Natural killer cell (primary cell): ENCODE measurements at regions not wholly inside any gene's neighbourhood (a gene's known extent, or its start where the extent isn't known, plus 50 kb on each side); places are given as distances from the start of the nearest gene placed in this dataset.

Source experiments
- ATAC-seq, 3 donors: fragments of 150-1000 bp in 2 of 3; fragments of 200-7000 bp in 1 of 3; cut with Tn5 transposase; 1 replicate in 1 of 3; 2 replicates in 2 of 3; pipeline ENCODE4 v1.10.0; 2021; ENCODE audit warnings: mild to moderate bottlenecking in 2 of 3, moderate library complexity in 2 of 3
- DNase-seq, 2 donors: peaks; one replicate each; pipeline versions ENCODE4 v3.0.0 to v3.0.0-alpha.2; 2013 to 2021; ENCODE audit warnings: mixed read lengths in 1 of 2
- H3K27ac ChIP-seq: one replicate; pipeline ENCODE4 v1.5.1; 2013; ENCODE audit warnings: mild to moderate bottlenecking, low read length
- H3K27me3 ChIP-seq: one replicate; pipeline ENCODE4 v1.6.1; 2013; ENCODE audit warnings: low read length; ENCODE audit not compliant: control insufficient read depth, insufficient read depth
- H3K36me3 ChIP-seq: one replicate; pipeline ENCODE4 v1.6.1; 2013; ENCODE audit warnings: low read length; ENCODE audit not compliant: control insufficient read depth, insufficient read depth
- H3K4me1 ChIP-seq: one replicate; pipeline ENCODE4 v1.6.1; 2013; ENCODE audit warnings: low read length; ENCODE audit not compliant: control insufficient read depth, insufficient read depth
- H3K4me3 ChIP-seq: one replicate; pipeline ENCODE4 v1.5.1; 2013; ENCODE audit warnings: low read length
- H3K9me3 ChIP-seq: one replicate; pipeline ENCODE4 v1.6.1; 2013; ENCODE audit warnings: low read length; ENCODE audit not compliant: control insufficient read depth, insufficient read depth
- H3K27ac Mint-ChIP-seq, 2 donors: one replicate each; pipeline ENCODE4 v1.8.0; 2022; ENCODE audit warnings: mild to moderate bottlenecking in 2 of 2, mixed read lengths in 2 of 2, moderate library complexity in 1 of 2
- H3K27me3 Mint-ChIP-seq, 2 donors: one replicate each; pipeline ENCODE4 v1.8.0; 2022; ENCODE audit warnings: low read depth in 2 of 2, mixed read lengths in 2 of 2
- H3K36me3 Mint-ChIP-seq: one replicate; pipeline ENCODE4 v1.8.0; 2022; ENCODE audit warnings: mixed read lengths
- H3K4me1 Mint-ChIP-seq, 2 donors: one replicate each; pipeline ENCODE4 v1.8.0; 2022; ENCODE audit warnings: mixed read lengths in 2 of 2
- H3K4me3 Mint-ChIP-seq: one replicate; pipeline ENCODE4 v1.8.0; 2022; ENCODE audit warnings: mild to moderate bottlenecking, moderate library complexity, mixed read lengths
- H3K9me3 Mint-ChIP-seq, 2 donors: one replicate each; pipeline ENCODE4 v1.8.0; 2022; ENCODE audit warnings: mixed read lengths in 2 of 2
- CTCF ChIP-seq: fragments of 200-600 bp; IDR thresholded peaks from one replicate; pipeline ENCODE4 v1.8.0; 2022; ENCODE audit warnings: antibody characterized with exemption
- WGBS: methylation state at CpG from one replicate; pipeline ENCODE4 v1.1.7; 2013; ENCODE audit warnings: missing lambda C conversion rate; ENCODE audit not compliant: insufficient coverage; 5-methylcytosine and 5-hydroxymethylcytosine counted together
- intact Hi-C: fragments of 100-400 bp; cut with micrococcal nuclease; formaldehyde crosslinking; loops from one replicate; pipeline ENCODE4 v1.14.2; 2022

- Histone ChIP-seq H3K36me3 (no peaks in the 10 kb centered on the region), H3K9me3 (no peaks in the 10 kb centered on the region), H3K27me3 (no peaks in the 10 kb centered on the region), H3K27ac (no peak overlapping the region), H3K4me3 (no peak overlapping the region), H3K4me1 (no peaks in the 10 kb centered on the region)
- no peak overlapping the region for H3K4me3 Mint-ChIP-seq
- peaks cover 0 to 2% of the 10 kb centered on the region in 2 donors for H3K9me3 Mint-ChIP-seq
- no peaks in the 10 kb centered on the region for H3K36me3 Mint-ChIP-seq
- no peak overlapping the region for H3K27ac Mint-ChIP-seq
- TF ChIP-seq CTCF, result no peak
- DNase-seq (no peak), ATAC-seq (no peak)
- intact Hi-C loops, result no loop called here
- H3K27me3 Mint-ChIP-seq, result peaks cover 36 to 53% of the 10 kb centered on the region in 2 donors
- no peaks in the 10 kb centered on the region for H3K4me1 Mint-ChIP-seq
- WGBS, result 31% methylated on average over 24 of the region's 24 CpGs
Measured at GRCh38 chr1:37255136-37255795, 219.1 kb upstream of the ZC3H12A start.

GRCh38 chr1:37255868-37256267 is 218.5 kb upstream of the ZC3H12A start:
- no peak overlapping the region for H3K4me3 Mint-ChIP-seq
- Histone ChIP-seq H3K27ac (no peak overlapping the region), H3K27me3 (no peaks in the 10 kb centered on the region), H3K9me3 (no peaks in the 10 kb centered on the region), H3K36me3 (no peaks in the 10 kb centered on the region), H3K4me1 (no peaks in the 10 kb centered on the region), H3K4me3 (no peak overlapping the region)
- intact Hi-C loops, result no loop called here
- TF ChIP-seq CTCF, result no peak
- H3K4me1 Mint-ChIP-seq, result no peaks in the 10 kb centered on the region
- H3K27me3 Mint-ChIP-seq, result peaks cover 33 to 47% of the 10 kb centered on the region in 2 donors
- ATAC-seq (no peak), DNase-seq (no peak)
- no peaks in the 10 kb centered on the region for H3K36me3 Mint-ChIP-seq
- H3K9me3 Mint-ChIP-seq, result peaks cover 0 to 2% of the 10 kb centered on the region in 2 donors
- 28% methylated on average over 2 of the region's 5 CpGs for WGBS
- no peak overlapping the region for H3K27ac Mint-ChIP-seq

GRCh38 chr1:37257646-37258045 is 216.7 kb upstream of the ZC3H12A start:
- Mint-ChIP-seq H3K27me3 (peaks cover 33 to 40% of the 10 kb centered on the region in 2 donors), H3K27ac (no peak overlapping the region), H3K9me3 (peaks cover 0 to 2% of the 10 kb centered on the region in 2 donors), H3K36me3 (no peaks in the 10 kb centered on the region), H3K4me1 (no peaks in the 10 kb centered on the region), H3K4me3 (no peak overlapping the region)
- no peaks in the 10 kb centered on the region for H3K36me3 ChIP-seq
- H3K4me3 ChIP-seq, result no peak overlapping the region
- intact Hi-C loops, result no loop called here
- H3K27me3 ChIP-seq, result no peaks in the 10 kb centered on the region
- no peak for TF ChIP-seq CTCF
- H3K27ac ChIP-seq, result no peak overlapping the region
- DNase-seq (no peak), ATAC-seq (no peak)
- H3K9me3 ChIP-seq, result no peaks in the 10 kb centered on the region
- H3K4me1 ChIP-seq, result no peaks in the 10 kb centered on the region

- DNase-seq (no peak), ATAC-seq (no peak)
- Mint-ChIP-seq H3K4me1 (no peaks in the 10 kb centered on the region), H3K27ac (no peak overlapping the region), H3K4me3 (no peak overlapping the region), H3K36me3 (no peaks in the 10 kb centered on the region), H3K27me3 (peaks cover 33 to 40% of the 10 kb centered on the region in 2 donors), H3K9me3 (peaks cover 0 to 2% of the 10 kb centered on the region in 2 donors)
- H3K27me3 ChIP-seq, result no peaks in the 10 kb centered on the region
- H3K27ac ChIP-seq, result no peak overlapping the region
- no peaks in the 10 kb centered on the region for H3K4me1 ChIP-seq
- no peak overlapping the region for H3K4me3 ChIP-seq
- 39% methylated on average over 6 of the region's 6 CpGs for WGBS
- H3K9me3 ChIP-seq, result no peaks in the 10 kb centered on the region
- H3K36me3 ChIP-seq, result no peaks in the 10 kb centered on the region
- TF ChIP-seq CTCF, result no peak
- intact Hi-C loops, result no loop called here
Measured at GRCh38 chr1:37258068-37258467, 216.3 kb upstream of the ZC3H12A start.
